PC-3 (cell line): ENCODE measurements at regions not wholly inside any gene's neighbourhood (a gene's known extent, or its start where the extent isn't known, plus 50 kb on each side); places are given as distances from the start of the nearest gene placed in this dataset.

Source experiments
- EZH2 ChIP-seq: fragments of 300-600 bp; sonication (generic); IDR thresholded peaks from one replicate; pipeline ENCODE4 v1.6.1; 2017; ENCODE audit warnings: antibody characterized with exemption, mild to moderate bottlenecking, low read length; ENCODE audit not compliant: unreplicated experiment
- TF ChIP-seq, protein P1 (sequence below): fragments of 300-600 bp; sonication (generic); conservative IDR thresholded peaks from 2 replicates; pipeline ENCODE4 v1.5.1; 2017; ENCODE audit warnings: antibody characterized with exemption, low read depth, mild to moderate bottlenecking, low read length

DNA sequence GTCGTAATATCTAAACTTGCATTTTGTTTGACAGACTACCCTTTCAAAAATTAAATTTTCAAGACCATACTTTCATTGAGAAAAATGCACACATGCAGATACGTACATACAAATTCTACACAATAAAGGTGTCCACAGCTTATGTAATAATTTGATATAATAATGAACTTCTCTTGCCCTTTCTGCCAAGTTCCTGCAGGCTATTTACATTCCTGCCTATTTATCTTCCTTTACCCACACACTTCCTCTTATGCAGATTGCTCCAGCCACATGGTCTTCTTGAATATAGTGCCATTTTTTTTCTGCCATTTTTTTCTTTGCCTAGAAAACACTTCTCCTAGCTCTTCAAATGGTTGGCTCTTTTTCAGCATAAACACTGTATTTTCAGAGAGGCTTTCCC lies 826.9 kb upstream of the CDH8 start:
- TF ChIP-seq, protein P1, sequence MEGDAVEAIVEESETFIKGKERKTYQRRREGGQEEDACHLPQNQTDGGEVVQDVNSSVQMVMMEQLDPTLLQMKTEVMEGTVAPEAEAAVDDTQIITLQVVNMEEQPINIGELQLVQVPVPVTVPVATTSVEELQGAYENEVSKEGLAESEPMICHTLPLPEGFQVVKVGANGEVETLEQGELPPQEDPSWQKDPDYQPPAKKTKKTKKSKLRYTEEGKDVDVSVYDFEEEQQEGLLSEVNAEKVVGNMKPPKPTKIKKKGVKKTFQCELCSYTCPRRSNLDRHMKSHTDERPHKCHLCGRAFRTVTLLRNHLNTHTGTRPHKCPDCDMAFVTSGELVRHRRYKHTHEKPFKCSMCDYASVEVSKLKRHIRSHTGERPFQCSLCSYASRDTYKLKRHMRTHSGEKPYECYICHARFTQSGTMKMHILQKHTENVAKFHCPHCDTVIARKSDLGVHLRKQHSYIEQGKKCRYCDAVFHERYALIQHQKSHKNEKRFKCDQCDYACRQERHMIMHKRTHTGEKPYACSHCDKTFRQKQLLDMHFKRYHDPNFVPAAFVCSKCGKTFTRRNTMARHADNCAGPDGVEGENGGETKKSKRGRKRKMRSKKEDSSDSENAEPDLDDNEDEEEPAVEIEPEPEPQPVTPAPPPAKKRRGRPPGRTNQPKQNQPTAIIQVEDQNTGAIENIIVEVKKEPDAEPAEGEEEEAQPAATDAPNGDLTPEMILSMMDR = no peak
- TF ChIP-seq EZH2 = no peak
